ENCODE measurements at regions not wholly inside any gene's neighbourhood (a gene's known extent, or its start where the extent isn't known, plus 50 kb on each side); places are given as distances from the start of the nearest gene placed in this dataset.

GRCh38 chr3:104787306-104787705, 579.4 kb upstream of the ALCAM start:
- H3K9me3 ChIP-seq (ENCODE audit: low read depth) = no peaks in the 10 kb centered on the region
- Mint-ChIP-seq H3K36me3 (no peaks in the 10 kb centered on the region), H3K9me3 (no peaks in the 10 kb centered on the region), H3K27ac (no peak overlapping the region), H3K4me1 (peaks cover 4% of the 10 kb centered on the region), H3K4me3 (no peak overlapping the region), H3K27me3 (ENCODE audit: insufficient read depth, low read depth) (no peaks in the 10 kb centered on the region)
- no peak overlapping the region for H3K9ac ChIP-seq
- DNase-seq (ENCODE audit: low spot score) = no peak
- no peak overlapping the region for H3K4me3 ChIP-seq
- H3K27ac ChIP-seq = no peak overlapping the region
- no peak for TF ChIP-seq EZH2phosphoT487 (IDR thresholded peaks at IDR 0.05)
- TF ChIP-seq CTCF (IDR thresholded peaks at IDR 0.05) = no peak
- no peak for TF ChIP-seq EZH2 (IDR thresholded peaks at IDR 0.05)
- no peaks in the 10 kb centered on the region for H3K79me2 ChIP-seq (ENCODE audit: low read depth)
- no peaks in the 10 kb centered on the region for H4K20me1 ChIP-seq (ENCODE audit: low read depth)
- H3K4me2 ChIP-seq = no peak overlapping the region
- no peaks in the 10 kb centered on the region for H3F3A ChIP-seq (ENCODE audit: low read depth)
- H3K36me3 ChIP-seq = no peaks in the 10 kb centered on the region
- H2AFZ ChIP-seq (replicated peaks) = no peak overlapping the region
- no peaks in the 10 kb centered on the region for H3K27me3 ChIP-seq
- H3K4me1 ChIP-seq = no peaks in the 10 kb centered on the region

GRCh38 chr3:104788807-104789206, 577.9 kb upstream of the ALCAM start:
- no peaks in the 10 kb centered on the region for H3K4me1 ChIP-seq
- H3K27ac Mint-ChIP-seq = no peak overlapping the region
- H3K9ac ChIP-seq = no peak overlapping the region
- H3K9me3 ChIP-seq (ENCODE audit: low read depth) = no peaks in the 10 kb centered on the region
- H3K4me1 Mint-ChIP-seq = peaks cover 4% of the 10 kb centered on the region
- no peak for DNase-seq (ENCODE audit: low spot score)
- no peak overlapping the region for H3K27ac ChIP-seq
- H3F3A ChIP-seq (ENCODE audit: low read depth) = no peaks in the 10 kb centered on the region
- no peaks in the 10 kb centered on the region for H3K36me3 Mint-ChIP-seq
- no peaks in the 10 kb centered on the region for H3K36me3 ChIP-seq
- no peak for TF ChIP-seq CTCF (IDR thresholded peaks at IDR 0.05)
- TF ChIP-seq EZH2 (IDR thresholded peaks at IDR 0.05) = no peak
- TF ChIP-seq EZH2phosphoT487 (IDR thresholded peaks at IDR 0.05) = no peak
- H4K20me1 ChIP-seq (ENCODE audit: low read depth) = no peaks in the 10 kb centered on the region
- no peaks in the 10 kb centered on the region for H3K27me3 Mint-ChIP-seq (ENCODE audit: insufficient read depth, low read depth)
- H2AFZ ChIP-seq (replicated peaks) = no peak overlapping the region
- H3K4me2 ChIP-seq = no peak overlapping the region
- no peak overlapping the region for H3K4me3 Mint-ChIP-seq
- no peaks in the 10 kb centered on the region for H3K9me3 Mint-ChIP-seq
- H3K27me3 ChIP-seq = no peaks in the 10 kb centered on the region
- H3K4me3 ChIP-seq = no peak overlapping the region
- no peaks in the 10 kb centered on the region for H3K79me2 ChIP-seq (ENCODE audit: low read depth)

DNA sequence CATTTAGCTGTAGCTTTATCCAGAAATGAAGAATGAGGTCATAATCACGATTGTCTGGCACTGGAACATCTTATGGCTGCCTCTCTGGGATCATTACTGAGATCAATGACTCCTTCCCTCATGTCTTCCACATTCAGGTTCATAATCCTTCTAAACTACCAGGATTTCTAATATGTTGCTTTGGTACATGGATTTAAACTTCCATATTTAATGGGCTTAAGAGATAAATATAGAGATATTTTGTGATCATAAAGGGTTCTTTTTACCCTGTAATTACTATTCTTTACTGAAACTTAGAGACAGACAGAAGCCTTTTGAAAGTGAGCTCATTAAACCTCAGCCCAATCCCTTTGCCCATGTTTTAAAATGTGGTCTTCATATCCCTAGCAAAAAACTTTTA, 575.4 kb upstream of the ALCAM start:
- H3K36me3 Mint-ChIP-seq = no peaks in the 10 kb centered on the region
- DNase-seq (ENCODE audit: low spot score) = no peak
- Histone ChIP-seq H3K9ac (no peak overlapping the region), H3K9me3 (ENCODE audit: low read depth) (no peaks in the 10 kb centered on the region), H3K27me3 (no peaks in the 10 kb centered on the region), H3K79me2 (ENCODE audit: low read depth) (no peaks in the 10 kb centered on the region), H3K27ac (no peak overlapping the region), H2AFZ (replicated peaks) (no peak overlapping the region), H3F3A (ENCODE audit: low read depth) (no peaks in the 10 kb centered on the region), H3K4me3 (no peak overlapping the region), H4K20me1 (ENCODE audit: low read depth) (no peaks in the 10 kb centered on the region), H3K36me3 (no peaks in the 10 kb centered on the region), H3K4me2 (no peak overlapping the region), H3K4me1 (no peaks in the 10 kb centered on the region)
- H3K27me3 Mint-ChIP-seq (ENCODE audit: insufficient read depth, low read depth) = no peaks in the 10 kb centered on the region
- no peaks in the 10 kb centered on the region for H3K9me3 Mint-ChIP-seq
- no peaks in the 10 kb centered on the region for H3K4me1 Mint-ChIP-seq
- no peak overlapping the region for H3K4me3 Mint-ChIP-seq
- no peak overlapping the region for H3K27ac Mint-ChIP-seq
- no peak for TF ChIP-seq EZH2 (IDR thresholded peaks at IDR 0.05)
- no peak for TF ChIP-seq EZH2phosphoT487 (IDR thresholded peaks at IDR 0.05)
- TF ChIP-seq CTCF (IDR thresholded peaks at IDR 0.05) = no peak

DNA sequence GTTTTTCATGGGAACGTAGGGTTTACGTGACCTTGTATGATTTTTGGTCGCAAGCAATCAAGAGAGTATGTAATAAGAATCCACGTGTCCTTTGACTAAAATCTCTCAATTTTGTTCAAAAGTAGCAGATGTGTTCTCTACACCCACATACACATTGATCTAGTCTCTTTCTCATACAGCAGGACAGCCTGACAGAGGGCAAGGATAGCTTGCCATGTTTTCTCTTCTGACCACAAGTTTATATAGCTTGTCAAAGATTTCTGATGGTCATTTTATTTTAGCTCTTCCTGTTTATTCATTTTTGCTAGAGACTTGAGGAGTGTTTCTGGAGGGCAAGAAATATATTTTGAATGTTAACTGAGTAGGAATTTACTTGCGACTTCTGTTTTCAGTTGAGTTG, 570.2 kb upstream of the ALCAM start:
- no peak overlapping the region for H3K27ac ChIP-seq
- no peak for TF ChIP-seq CTCF (IDR thresholded peaks at IDR 0.05)
- TF ChIP-seq EZH2 (IDR thresholded peaks at IDR 0.05) = no peak
- TF ChIP-seq EZH2phosphoT487 (IDR thresholded peaks at IDR 0.05) = no peak
- no peak overlapping the region for H2AFZ ChIP-seq (replicated peaks)
- no peaks in the 10 kb centered on the region for H3K9me3 ChIP-seq (ENCODE audit: low read depth)
- Mint-ChIP-seq H3K27ac (no peak overlapping the region), H3K9me3 (no peaks in the 10 kb centered on the region), H3K36me3 (no peaks in the 10 kb centered on the region), H3K4me1 (no peaks in the 10 kb centered on the region), H3K4me3 (no peak overlapping the region), H3K27me3 (ENCODE audit: insufficient read depth, low read depth) (no peaks in the 10 kb centered on the region)
- H3K9ac ChIP-seq = no peak overlapping the region
- H3K4me2 ChIP-seq = no peak overlapping the region
- no peak for DNase-seq (ENCODE audit: low spot score)
- no peaks in the 10 kb centered on the region for H4K20me1 ChIP-seq (ENCODE audit: low read depth)
- no peaks in the 10 kb centered on the region for H3K36me3 ChIP-seq
- peaks cover 4% of the 10 kb centered on the region for H3K4me1 ChIP-seq
- H3K4me3 ChIP-seq = no peak overlapping the region
- H3K79me2 ChIP-seq (ENCODE audit: low read depth) = no peaks in the 10 kb centered on the region
- H3K27me3 ChIP-seq = no peaks in the 10 kb centered on the region
- H3F3A ChIP-seq (ENCODE audit: low read depth) = no peaks in the 10 kb centered on the region

All from neural progenitor cell (in vitro differentiated cells).